ENCODE measurements at regions not wholly inside any gene's neighbourhood (a gene's known extent, or its start where the extent isn't known, plus 50 kb on each side); places are given as distances from the start of the nearest gene placed in this dataset.

DNA sequence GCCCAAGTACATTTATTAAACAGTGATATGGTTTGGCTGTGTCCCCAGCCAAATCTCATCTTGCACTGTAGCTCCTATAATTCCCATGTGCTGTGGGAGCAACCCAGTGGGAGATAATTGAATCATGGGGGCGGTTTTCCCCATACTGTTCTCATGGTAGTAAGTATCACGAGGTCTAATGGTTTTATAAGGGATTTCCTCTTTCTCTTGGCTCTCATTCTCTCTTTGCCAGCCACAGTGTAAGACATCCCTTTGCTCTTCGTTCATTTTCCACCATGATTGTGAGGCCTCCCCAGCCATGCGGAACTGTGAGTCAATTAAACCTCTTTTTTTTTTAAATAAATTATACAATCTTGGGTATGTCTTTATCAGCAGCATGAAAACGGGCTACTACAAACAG lies 228.0 kb upstream of the TP63 start:
- DNase-seq (ENCODE audit: low spot score) (no peak), ATAC-seq (ENCODE audit: low read depth) (no peak)
- Histone ChIP-seq H3K9me3 (ENCODE audit: severe bottlenecking) (no peaks in the 10 kb centered on the region), H3K36me3 (ENCODE audit: low read depth) (no peaks in the 10 kb centered on the region), H3K4me1 (ENCODE audit: insufficient read depth, poor library complexity, severe bottlenecking) (peaks cover 5% of the 10 kb centered on the region), H3K27me3 (ENCODE audit: insufficient read depth, poor library complexity, severe bottlenecking) (no peaks in the 10 kb centered on the region), H3K4me3 (ENCODE audit: severe bottlenecking) (no peak overlapping the region), H3K27ac (ENCODE audit: poor library complexity, severe bottlenecking) (no peak overlapping the region)
- TF ChIP-seq, protein P1, sequence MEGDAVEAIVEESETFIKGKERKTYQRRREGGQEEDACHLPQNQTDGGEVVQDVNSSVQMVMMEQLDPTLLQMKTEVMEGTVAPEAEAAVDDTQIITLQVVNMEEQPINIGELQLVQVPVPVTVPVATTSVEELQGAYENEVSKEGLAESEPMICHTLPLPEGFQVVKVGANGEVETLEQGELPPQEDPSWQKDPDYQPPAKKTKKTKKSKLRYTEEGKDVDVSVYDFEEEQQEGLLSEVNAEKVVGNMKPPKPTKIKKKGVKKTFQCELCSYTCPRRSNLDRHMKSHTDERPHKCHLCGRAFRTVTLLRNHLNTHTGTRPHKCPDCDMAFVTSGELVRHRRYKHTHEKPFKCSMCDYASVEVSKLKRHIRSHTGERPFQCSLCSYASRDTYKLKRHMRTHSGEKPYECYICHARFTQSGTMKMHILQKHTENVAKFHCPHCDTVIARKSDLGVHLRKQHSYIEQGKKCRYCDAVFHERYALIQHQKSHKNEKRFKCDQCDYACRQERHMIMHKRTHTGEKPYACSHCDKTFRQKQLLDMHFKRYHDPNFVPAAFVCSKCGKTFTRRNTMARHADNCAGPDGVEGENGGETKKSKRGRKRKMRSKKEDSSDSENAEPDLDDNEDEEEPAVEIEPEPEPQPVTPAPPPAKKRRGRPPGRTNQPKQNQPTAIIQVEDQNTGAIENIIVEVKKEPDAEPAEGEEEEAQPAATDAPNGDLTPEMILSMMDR (IDR thresholded peaks at IDR 0.05; ENCODE audit: poor library complexity, severe bottlenecking) = no peak

DNA sequence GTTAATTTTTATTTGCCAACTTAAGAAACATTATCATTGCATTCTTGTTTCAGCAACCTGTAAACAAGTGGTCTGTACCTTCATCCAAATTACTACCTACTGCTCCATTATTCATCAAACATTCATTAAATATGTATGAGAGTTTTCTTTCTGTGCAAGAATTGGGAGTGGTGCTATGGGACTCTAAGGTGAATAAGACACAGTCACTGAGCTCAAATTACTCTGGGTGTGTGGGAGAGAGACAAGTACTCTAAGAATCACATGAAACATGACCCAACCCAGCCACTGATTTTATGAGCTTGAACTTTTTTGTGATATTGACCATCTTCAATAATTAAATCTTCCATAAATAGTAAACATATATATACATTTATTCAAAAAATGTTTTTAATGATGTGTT lies 227.2 kb upstream of the TP63 start:
- no peak overlapping the region for H3K27ac ChIP-seq (ENCODE audit: poor library complexity, severe bottlenecking)
- no peaks in the 10 kb centered on the region for H3K27me3 ChIP-seq (ENCODE audit: insufficient read depth, poor library complexity, severe bottlenecking)
- DNase-seq (ENCODE audit: low spot score) (no peak), ATAC-seq (ENCODE audit: low read depth) (peak; percentile 85)
- H3K36me3 ChIP-seq (ENCODE audit: low read depth) = no peaks in the 10 kb centered on the region
- no peak overlapping the region for H3K4me3 ChIP-seq (ENCODE audit: severe bottlenecking)
- TF ChIP-seq, protein P1 (IDR thresholded peaks at IDR 0.05; ENCODE audit: poor library complexity, severe bottlenecking) = no peak
- peaks cover 5% of the 10 kb centered on the region for H3K4me1 ChIP-seq (ENCODE audit: insufficient read depth, poor library complexity, severe bottlenecking)
- H3K9me3 ChIP-seq (ENCODE audit: severe bottlenecking) = no peaks in the 10 kb centered on the region

DNA sequence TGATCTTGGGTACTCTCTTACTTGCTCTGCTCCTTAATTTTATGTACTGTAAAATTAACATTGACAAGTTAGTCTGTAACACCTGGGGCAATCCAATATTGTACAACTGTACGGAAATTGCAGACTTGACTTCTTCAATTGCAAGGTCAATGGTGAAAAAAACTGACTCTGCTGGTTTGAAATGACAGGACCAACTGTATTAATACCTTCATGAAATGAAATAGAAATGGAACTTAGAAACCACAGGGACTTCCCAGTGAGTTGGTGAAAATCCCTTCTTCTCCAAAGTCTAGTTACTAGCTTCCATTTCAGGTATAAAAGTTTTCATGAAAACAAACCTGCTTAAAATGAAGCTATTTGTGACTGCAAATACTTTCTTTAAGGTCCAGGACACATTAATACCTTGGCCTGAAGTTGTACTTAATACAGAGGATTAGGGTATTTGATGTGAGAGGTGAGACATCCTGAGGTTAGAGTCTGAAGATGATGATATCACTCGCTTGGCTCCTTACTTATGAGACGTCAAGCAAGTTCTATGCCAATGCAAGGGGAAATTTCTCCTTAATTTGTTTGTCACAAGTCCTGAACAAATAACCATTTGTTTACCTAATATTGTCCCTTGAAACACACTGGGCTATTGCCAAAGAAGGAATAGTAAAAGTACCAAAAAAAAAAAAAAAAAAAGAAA lies 226.2 kb upstream of the TP63 start:
- H3K36me3 ChIP-seq (ENCODE audit: low read depth) = no peaks in the 10 kb centered on the region
- TF ChIP-seq, protein P1 (IDR thresholded peaks at IDR 0.05; ENCODE audit: poor library complexity, severe bottlenecking) = no peak
- H3K27me3 ChIP-seq (ENCODE audit: insufficient read depth, poor library complexity, severe bottlenecking) = no peaks in the 10 kb centered on the region
- peaks cover 5% of the 10 kb centered on the region for H3K4me1 ChIP-seq (ENCODE audit: insufficient read depth, poor library complexity, severe bottlenecking)
- no peak overlapping the region for H3K27ac ChIP-seq (ENCODE audit: poor library complexity, severe bottlenecking)
- no peak overlapping the region for H3K4me3 ChIP-seq (ENCODE audit: severe bottlenecking)
- DNase-seq (ENCODE audit: low spot score) = no peak
- no peak for ATAC-seq (ENCODE audit: low read depth)
- H3K9me3 ChIP-seq (ENCODE audit: severe bottlenecking) = no peaks in the 10 kb centered on the region

DNA sequence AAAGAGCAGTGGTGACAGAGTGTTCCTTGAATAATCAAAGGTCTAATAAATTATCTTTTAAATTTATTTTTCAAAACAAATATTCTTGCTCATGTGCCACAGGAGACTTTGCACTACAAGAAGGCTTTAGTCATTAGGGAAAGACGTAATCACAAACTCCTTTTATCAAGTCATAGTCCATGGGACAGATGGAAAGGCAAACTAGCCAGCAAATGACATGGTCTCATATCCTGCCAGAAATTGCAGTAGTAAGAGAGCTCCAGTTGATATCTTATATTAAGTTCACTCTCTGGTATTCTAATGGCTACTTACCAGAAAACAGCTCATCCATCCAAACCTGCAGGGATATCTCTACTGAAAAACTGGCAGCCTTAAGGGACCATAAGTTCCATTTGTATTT lies 225.0 kb upstream of the TP63 start:
- Histone ChIP-seq H3K4me1 (ENCODE audit: insufficient read depth, poor library complexity, severe bottlenecking) (peaks cover 5% of the 10 kb centered on the region), H3K36me3 (ENCODE audit: low read depth) (no peaks in the 10 kb centered on the region), H3K4me3 (ENCODE audit: severe bottlenecking) (no peak overlapping the region), H3K27ac (ENCODE audit: poor library complexity, severe bottlenecking) (no peak overlapping the region), H3K9me3 (ENCODE audit: severe bottlenecking) (no peaks in the 10 kb centered on the region), H3K27me3 (ENCODE audit: insufficient read depth, poor library complexity, severe bottlenecking) (no peaks in the 10 kb centered on the region)
- TF ChIP-seq, protein P1 (IDR thresholded peaks at IDR 0.05; ENCODE audit: poor library complexity, severe bottlenecking) = no peak
- DNase-seq (ENCODE audit: low spot score) = no peak
- ATAC-seq (ENCODE audit: low read depth) = no peak

DNA sequence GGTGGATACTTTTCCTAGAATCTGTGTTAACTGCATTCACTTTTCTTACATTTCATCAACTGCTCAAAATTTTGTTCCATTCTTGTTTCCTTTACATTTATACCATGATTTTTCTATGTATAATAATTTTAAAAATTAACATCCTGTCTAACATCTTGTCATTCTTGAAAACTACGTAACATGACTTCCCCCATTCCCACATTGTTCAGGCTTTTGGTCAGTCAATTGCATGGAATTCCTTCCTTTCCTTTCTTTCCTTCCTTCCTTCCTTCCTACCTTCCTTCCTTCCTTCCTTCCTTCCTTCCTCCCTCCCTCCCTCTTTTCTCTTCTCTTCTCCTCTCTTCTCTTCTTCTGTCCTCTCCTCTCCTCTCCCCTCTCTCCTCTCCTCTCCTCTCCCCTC lies 220.7 kb upstream of the TP63 start:
- Histone ChIP-seq H3K4me3 (ENCODE audit: severe bottlenecking) (no peak overlapping the region), H3K27ac (ENCODE audit: poor library complexity, severe bottlenecking) (no peak overlapping the region), H3K9me3 (ENCODE audit: severe bottlenecking) (no peaks in the 10 kb centered on the region), H3K36me3 (ENCODE audit: low read depth) (no peaks in the 10 kb centered on the region), H3K4me1 (ENCODE audit: insufficient read depth, poor library complexity, severe bottlenecking) (no peaks in the 10 kb centered on the region), H3K27me3 (ENCODE audit: insufficient read depth, poor library complexity, severe bottlenecking) (no peaks in the 10 kb centered on the region)
- TF ChIP-seq, protein P1 (IDR thresholded peaks at IDR 0.05; ENCODE audit: poor library complexity, severe bottlenecking) = no peak
- DNase-seq (ENCODE audit: low spot score) (no peak), ATAC-seq (ENCODE audit: low read depth) (no peak)
